ENCODE measurements at regions not wholly inside any gene's neighbourhood (a gene's known extent, or its start where the extent isn't known, plus 50 kb on each side); places are given as distances from the start of the nearest gene placed in this dataset.

- CTCF ChIA-PET, result no interaction called here
- Histone ChIP-seq H3K27me3 (ENCODE audit: control insufficient read depth in 2 of 2, insufficient read depth in 2 of 2, low read length in 2 of 2) (no peaks in the 10 kb centered on the region), H3K4me3 (ENCODE audit: low read length) (no peak overlapping the region), H3K36me3 (ENCODE audit: control insufficient read depth in 2 of 3, insufficient read depth in 3 of 3, low read length in 3 of 3) (no peaks in the 10 kb centered on the region), H3K9me3 (ENCODE audit: control insufficient read depth in 2 of 3, low read length in 3 of 3) (no peaks in the 10 kb centered on the region), H3K27ac (ENCODE audit: low read depth, low read length) (no peak overlapping the region), H3K4me1 (ENCODE audit: control insufficient read depth in 2 of 2, insufficient read depth in 2 of 2, low read length in 2 of 2) (no peaks in the 10 kb centered on the region)
- Mint-ChIP-seq H3K27me3 (peaks cover 4 to 28% (median 9%) of the 10 kb centered on the region in 5 donors), H3K4me1 (peaks cover 0 to 2% (median 0%) of the 10 kb centered on the region in 7 donors), H3K36me3 (peaks cover 0 to 4% (median 0%) of the 10 kb centered on the region in 5 donors), H3K27ac (no peak overlapping the region), H3K9me3 (peaks cover 0 to 4% (median 0%) of the 10 kb centered on the region in 11 donors), H3K4me3 (no peak overlapping the region)
- intact Hi-C loops (cut with micrococcal nuclease), result no loop called here
- DNase-seq, result no peak
- ATAC-seq, result no peak
- POLR2A ChIA-PET, result no interaction called here
Measured at GRCh38 chr11:112508750-112509149, 248.1 kb upstream of the PLET1 start.

DNA sequence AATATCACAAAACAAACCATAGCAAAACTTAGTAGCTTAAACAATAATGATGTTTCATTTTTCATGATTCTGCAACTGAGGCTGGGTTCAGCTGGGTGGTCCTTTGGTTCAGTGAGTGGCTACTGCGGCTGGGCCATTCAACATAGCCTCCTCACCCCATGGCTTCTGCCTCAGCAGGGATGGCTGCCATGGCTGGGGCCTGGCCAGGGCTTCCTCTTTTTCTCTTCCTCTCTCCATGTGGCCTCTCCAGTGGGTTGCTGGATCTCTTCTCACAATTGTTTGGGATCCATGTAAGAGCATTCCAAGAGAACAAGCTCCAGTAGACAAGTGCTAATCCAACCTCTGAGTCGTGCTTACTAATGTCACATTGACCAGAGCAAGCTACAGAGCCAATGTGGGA, 248.6 kb upstream of the PLET1 start:
- ChIA-PET CTCF (no interaction called here), POLR2A (no interaction called here)
- H3K27me3 Mint-ChIP-seq, result peaks cover 4 to 28% (median 9%) of the 10 kb centered on the region in 5 donors
- H3K9me3 Mint-ChIP-seq, result peaks cover 0 to 4% (median 0%) of the 10 kb centered on the region in 11 donors
- H3K4me3 ChIP-seq (ENCODE audit: low read length), result no peak overlapping the region
- H3K9me3 ChIP-seq (ENCODE audit: control insufficient read depth in 2 of 3, low read length in 3 of 3), result no peaks in the 10 kb centered on the region
- H3K4me3 Mint-ChIP-seq, result no peak overlapping the region
- H3K36me3 Mint-ChIP-seq, result peaks cover 0 to 4% (median 0%) of the 10 kb centered on the region in 5 donors
- no peaks in the 10 kb centered on the region for H3K27me3 ChIP-seq (ENCODE audit: control insufficient read depth in 2 of 2, insufficient read depth in 2 of 2, low read length in 2 of 2)
- no peaks in the 10 kb centered on the region for H3K36me3 ChIP-seq (ENCODE audit: control insufficient read depth in 2 of 3, insufficient read depth in 3 of 3, low read length in 3 of 3)
- DNase-seq (no peak), ATAC-seq (no peak)
- no peaks in the 10 kb centered on the region for H3K4me1 ChIP-seq (ENCODE audit: control insufficient read depth in 2 of 2, insufficient read depth in 2 of 2, low read length in 2 of 2)
- no peak overlapping the region for H3K27ac Mint-ChIP-seq
- H3K27ac ChIP-seq (ENCODE audit: low read depth, low read length), result no peak overlapping the region
- peaks cover 0 to 2% (median 0%) of the 10 kb centered on the region in 7 donors for H3K4me1 Mint-ChIP-seq
- intact Hi-C loops (cut with micrococcal nuclease), result no loop called here

GRCh38 chr11:112511271-112511670, 250.6 kb upstream of the PLET1 start:
- peaks cover 4 to 30% (median 9%) of the 10 kb centered on the region in 5 donors for H3K27me3 Mint-ChIP-seq
- peaks cover 0 to 4% (median 0%) of the 10 kb centered on the region in 11 donors for H3K9me3 Mint-ChIP-seq
- CTCF ChIA-PET, result no interaction called here
- ATAC-seq (no peak), DNase-seq (no peak)
- H3K27ac ChIP-seq (ENCODE audit: low read depth, low read length), result no peak overlapping the region
- no peaks in the 10 kb centered on the region for H3K4me1 ChIP-seq (ENCODE audit: control insufficient read depth in 2 of 2, insufficient read depth in 2 of 2, low read length in 2 of 2)
- peaks cover 0 to 4% (median 0%) of the 10 kb centered on the region in 5 donors for H3K36me3 Mint-ChIP-seq
- H3K27ac Mint-ChIP-seq, result no peak overlapping the region
- intact Hi-C loops (cut with micrococcal nuclease), result no loop called here
- POLR2A ChIA-PET, result no interaction called here
- peaks cover 0 to 3% (median 0%) of the 10 kb centered on the region in 7 donors for H3K4me1 Mint-ChIP-seq
- no peak overlapping the region for H3K4me3 Mint-ChIP-seq
- no peak overlapping the region for H3K4me3 ChIP-seq (ENCODE audit: low read length)
- no peaks in the 10 kb centered on the region for H3K9me3 ChIP-seq (ENCODE audit: control insufficient read depth in 2 of 3, low read length in 3 of 3)
- H3K27me3 ChIP-seq (ENCODE audit: control insufficient read depth in 2 of 2, insufficient read depth in 2 of 2, low read length in 2 of 2), result no peaks in the 10 kb centered on the region
- H3K36me3 ChIP-seq (ENCODE audit: control insufficient read depth in 2 of 3, insufficient read depth in 3 of 3, low read length in 3 of 3), result no peaks in the 10 kb centered on the region

GRCh38 chr11:112511911-112512310, 251.3 kb upstream of the PLET1 start:
- Histone ChIP-seq H3K36me3 (ENCODE audit: control insufficient read depth in 2 of 3, insufficient read depth in 3 of 3, low read length in 3 of 3) (no peaks in the 10 kb centered on the region), H3K27ac (ENCODE audit: low read depth, low read length) (no peak overlapping the region), H3K9me3 (ENCODE audit: control insufficient read depth in 2 of 3, low read length in 3 of 3) (no peaks in the 10 kb centered on the region), H3K27me3 (ENCODE audit: control insufficient read depth in 2 of 2, insufficient read depth in 2 of 2, low read length in 2 of 2) (no peaks in the 10 kb centered on the region), H3K4me3 (ENCODE audit: low read length) (no peak overlapping the region), H3K4me1 (ENCODE audit: control insufficient read depth in 2 of 2, insufficient read depth in 2 of 2, low read length in 2 of 2) (no peaks in the 10 kb centered on the region)
- Mint-ChIP-seq H3K4me3 (no peak overlapping the region), H3K9me3 (peaks cover 0 to 4% (median 0%) of the 10 kb centered on the region in 11 donors), H3K36me3 (peaks cover 0 to 4% (median 0%) of the 10 kb centered on the region in 5 donors), H3K27ac (no peak overlapping the region), H3K4me1 (peaks cover 0 to 8% (median 4%) of the 10 kb centered on the region in 7 donors), H3K27me3 (peaks cover 4 to 27% (median 9%) of the 10 kb centered on the region in 5 donors)
- ATAC-seq, result no peak
- POLR2A ChIA-PET, result no interaction called here
- DNase-seq, result no peak
- intact Hi-C loops (cut with micrococcal nuclease), result no loop called here
- CTCF ChIA-PET, result no interaction called here

- Mint-ChIP-seq H3K9me3 (peaks cover 0 to 4% (median 0%) of the 10 kb centered on the region in 11 donors), H3K27me3 (peaks cover 1 to 23% (median 5%) of the 10 kb centered on the region in 5 donors)
Measured at GRCh38 chr11:112513417-112513816, 252.8 kb upstream of the PLET1 start.

DNA sequence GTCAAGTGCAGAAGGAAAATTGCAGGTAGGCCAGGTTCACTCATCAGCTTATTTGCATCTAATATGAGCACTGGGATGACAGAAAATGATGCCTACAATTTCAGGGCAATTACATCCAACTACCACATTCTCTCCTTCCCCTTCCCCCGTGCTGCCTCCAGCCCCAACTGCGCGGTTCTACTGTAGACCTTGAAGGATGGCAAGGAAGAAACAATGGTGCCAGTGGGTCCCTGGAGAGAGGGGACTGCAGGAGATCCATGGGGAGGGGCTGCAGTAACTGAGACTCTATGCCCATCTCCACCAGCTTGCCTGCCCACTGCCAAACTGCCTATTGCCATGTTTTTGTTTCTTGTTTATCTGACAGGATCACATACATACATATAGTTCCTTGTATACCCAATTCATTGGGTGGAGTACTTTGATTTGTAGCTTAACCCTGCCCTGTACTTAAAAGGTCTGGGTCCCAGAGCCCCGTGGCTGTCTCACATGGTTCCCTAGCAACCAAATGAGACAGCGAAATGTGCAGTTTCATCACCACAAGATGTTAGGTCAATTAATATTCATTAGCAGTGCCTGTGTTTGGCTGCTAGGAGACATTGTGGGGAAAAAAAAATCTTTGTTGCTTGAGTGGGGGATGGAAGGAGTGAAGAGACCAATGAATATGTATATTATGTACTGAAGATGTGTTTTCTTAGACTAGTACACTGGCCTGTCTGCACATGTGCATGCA, 253.5 kb upstream of the PLET1 start:
- peaks cover 0 to 11% (median 4%) of the 10 kb centered on the region in 7 donors for H3K4me1 Mint-ChIP-seq
- intact Hi-C loops (cut with micrococcal nuclease), result no loop called here
- CTCF ChIA-PET, result no interaction called here
- Histone ChIP-seq H3K27ac (ENCODE audit: low read depth, low read length) (no peak overlapping the region), H3K9me3 (ENCODE audit: control insufficient read depth in 2 of 3, low read length in 3 of 3) (no peaks in the 10 kb centered on the region), H3K36me3 (ENCODE audit: control insufficient read depth in 2 of 3, insufficient read depth in 3 of 3, low read length in 3 of 3) (no peaks in the 10 kb centered on the region), H3K4me1 (ENCODE audit: control insufficient read depth in 2 of 2, insufficient read depth in 2 of 2, low read length in 2 of 2) (no peaks in the 10 kb centered on the region), H3K4me3 (ENCODE audit: low read length) (no peak overlapping the region), H3K27me3 (ENCODE audit: control insufficient read depth in 2 of 2, insufficient read depth in 2 of 2, low read length in 2 of 2) (no peaks in the 10 kb centered on the region)
- DNase-seq, result no peak
- peak; percentile 73 for ATAC-seq
- no peak overlapping the region for H3K4me3 Mint-ChIP-seq
- POLR2A ChIA-PET, result interaction anchor here (0.6 kb wide), 1 partner anchor 250 kb away, joined by 3 read pairs; no protein-coding TSS in a partner anchor
- H3K27ac Mint-ChIP-seq, result no peak overlapping the region
- H3K9me3 Mint-ChIP-seq, result peaks cover 0 to 4% (median 0%) of the 10 kb centered on the region in 11 donors
- H3K27me3 Mint-ChIP-seq, result peaks cover 0 to 28% (median 4%) of the 10 kb centered on the region in 5 donors
- peaks cover 0 to 4% (median 0%) of the 10 kb centered on the region in 5 donors for H3K36me3 Mint-ChIP-seq

More at GRCh38 chr11:112513417-112513816, 252.8 kb upstream of the PLET1 start:
- ChIA-PET POLR2A (interaction anchor here (0.6 kb wide), 1 partner anchor 249 kb away, joined by 3 read pairs; no protein-coding TSS in a partner anchor), CTCF (no interaction called here)
- intact Hi-C loops (cut with micrococcal nuclease), result no loop called here
- H3K27ac ChIP-seq (ENCODE audit: low read depth, low read length), result no peak overlapping the region
- no peaks in the 10 kb centered on the region for H3K4me1 ChIP-seq (ENCODE audit: control insufficient read depth in 2 of 2, insufficient read depth in 2 of 2, low read length in 2 of 2)
- ATAC-seq (no peak), DNase-seq (no peak)
- Mint-ChIP-seq H3K4me1 (peaks cover 0 to 8% (median 4%) of the 10 kb centered on the region in 7 donors), H3K27ac (no peak overlapping the region), H3K36me3 (peaks cover 0 to 4% (median 0%) of the 10 kb centered on the region in 5 donors), H3K4me3 (no peak overlapping the region)
- H3K4me3 ChIP-seq (ENCODE audit: low read length), result no peak overlapping the region
- no peaks in the 10 kb centered on the region for H3K27me3 ChIP-seq (ENCODE audit: control insufficient read depth in 2 of 2, insufficient read depth in 2 of 2, low read length in 2 of 2)
- H3K36me3 ChIP-seq (ENCODE audit: control insufficient read depth in 2 of 3, insufficient read depth in 3 of 3, low read length in 3 of 3), result no peaks in the 10 kb centered on the region
- no peaks in the 10 kb centered on the region for H3K9me3 ChIP-seq (ENCODE audit: control insufficient read depth in 2 of 3, low read length in 3 of 3)

DNA sequence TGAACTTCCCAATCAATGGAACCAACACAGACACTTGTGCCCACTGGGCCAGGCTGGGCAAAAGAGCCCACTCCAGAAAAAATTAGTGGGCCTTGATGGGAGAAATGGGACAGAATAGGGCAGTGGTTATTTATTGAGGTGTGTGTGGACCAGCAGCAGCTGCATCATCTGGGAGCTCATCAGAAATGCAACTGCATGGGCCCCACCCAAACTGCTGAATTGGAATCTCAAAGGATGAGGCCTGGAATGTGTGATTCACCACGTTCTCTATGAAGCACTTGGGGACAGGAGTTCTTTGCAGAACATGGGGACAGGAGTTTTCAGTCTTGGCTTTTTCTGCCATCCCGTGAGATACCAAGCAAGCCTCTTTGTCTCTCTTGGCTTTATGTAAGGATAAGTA, 255.6 kb upstream of the PLET1 start:
- intact Hi-C loops (cut with micrococcal nuclease), result no loop called here
- no peak overlapping the region for H3K27ac ChIP-seq (ENCODE audit: low read depth, low read length)
- DNase-seq (no peak), ATAC-seq (no peak)
- peaks cover 0 to 4% (median 0%) of the 10 kb centered on the region in 5 donors for H3K36me3 Mint-ChIP-seq
- ChIA-PET CTCF (no interaction called here), POLR2A (no interaction called here)
- H3K27me3 ChIP-seq (ENCODE audit: control insufficient read depth in 2 of 2, insufficient read depth in 2 of 2, low read length in 2 of 2), result no peaks in the 10 kb centered on the region
- peaks cover 0 to 25% (median 2%) of the 10 kb centered on the region in 5 donors for H3K27me3 Mint-ChIP-seq
- peaks cover 4 to 15% (median 5%) of the 10 kb centered on the region in 7 donors for H3K4me1 Mint-ChIP-seq
- no peak overlapping the region for H3K27ac Mint-ChIP-seq
- H3K4me3 Mint-ChIP-seq, result no peak overlapping the region
- H3K4me3 ChIP-seq (ENCODE audit: low read length), result no peak overlapping the region
- peaks cover 0 to 4% (median 0%) of the 10 kb centered on the region in 11 donors for H3K9me3 Mint-ChIP-seq
- no peaks in the 10 kb centered on the region for H3K36me3 ChIP-seq (ENCODE audit: control insufficient read depth in 2 of 3, insufficient read depth in 3 of 3, low read length in 3 of 3)
- no peaks in the 10 kb centered on the region for H3K4me1 ChIP-seq (ENCODE audit: control insufficient read depth in 2 of 2, insufficient read depth in 2 of 2, low read length in 2 of 2)
- H3K9me3 ChIP-seq (ENCODE audit: control insufficient read depth in 2 of 3, low read length in 3 of 3), result no peaks in the 10 kb centered on the region
